H1 (cell line): ENCODE measurements at regions not wholly inside any gene's neighbourhood (a gene's known extent, or its start where the extent isn't known, plus 50 kb on each side); places are given as distances from the start of the nearest gene placed in this dataset.

Experiments
- CTCF ChIA-PET: fragments of 300-600 bp; sonication (Branson Sonifier 250); formaldehyde crosslinking; loops from one replicate; lab custom pipeline; 2021; ENCODE audit not compliant: partially characterized antibody; lab: Charles Lee
- POLR2A ChIA-PET: fragments of 300-600 bp; sonication (Branson Sonifier 250); formaldehyde crosslinking; loops from one replicate; lab custom pipeline; 2021; ENCODE audit warnings: inconsistent platforms; ENCODE audit not compliant: partially characterized antibody; lab: Charles Lee
- DNase-seq, 2 experiments: peaks; one replicate each; pipeline versions ENCODE4 v3.0.0 to v3.0.0-alpha.2; 2010 to 2022; ENCODE audit warnings: low spot score in 2 of 2, low read depth in 1 of 2, mixed read lengths in 1 of 2
- FAIRE-seq: peaks from 2 replicates; lab custom pipeline; 2011; peaks lifted over from hg19 to GRCh38; lab: Jason Lieb, UNC
- H2AFZ ChIP-seq: 2 replicates; pipeline ENCODE4 v1.8.1; 2012; ENCODE audit warnings: low read length, inconsistent platforms
- H2AK5ac ChIP-seq: 2 replicates; pipeline ENCODE4 v1.6.1; 2013; ENCODE audit warnings: low read depth, low read length
- H2BK120ac ChIP-seq: replicated peaks from 2 replicates; pipeline ENCODE3; 2013; ENCODE audit warnings: low read depth, low read length, inconsistent platforms
- H2BK12ac ChIP-seq: 2 replicates; pipeline ENCODE4 v1.6.1; 2013; ENCODE audit warnings: low read depth, low read length
- H2BK15ac ChIP-seq: 2 replicates; pipeline ENCODE4 v1.6.1; 2013; ENCODE audit warnings: low read length
- H2BK20ac ChIP-seq: 2 replicates; pipeline ENCODE4 v1.6.1; 2013; ENCODE audit warnings: low read length
- H2BK5ac ChIP-seq: 2 replicates; pipeline ENCODE4 v1.6.1; 2013; ENCODE audit warnings: low read depth, low read length
- H3K14ac ChIP-seq: 2 replicates; pipeline ENCODE4 v1.6.1; 2013; ENCODE audit warnings: inconsistent platforms; ENCODE audit not compliant: insufficient read length
- H3K18ac ChIP-seq: 2 replicates; pipeline ENCODE4 v1.6.1; 2013; ENCODE audit warnings: low read length; ENCODE audit errors: extremely low read depth
- H3K23ac ChIP-seq: 2 replicates; pipeline ENCODE4 v1.6.1; 2013; ENCODE audit warnings: inconsistent platforms; ENCODE audit not compliant: insufficient read length
- H3K23me2 ChIP-seq: 2 replicates; pipeline ENCODE4 v1.6.1; 2013; ENCODE audit warnings: low read depth, low read length
- H3K27ac ChIP-seq: 2 replicates; pipeline ENCODE4 v1.6.1; 2011; ENCODE audit warnings: low read depth, low read length, inconsistent platforms
- H3K27me3 ChIP-seq, 4 experiments: replicated peaks in 1 of 4; 1 replicate in 1 of 4; 2 replicates in 3 of 4; pipeline versions ENCODE4 v1.6.1 to v1.8.1; 2011 to 2013; ENCODE audit warnings: low read length in 3 of 4, mild to moderate bottlenecking in 3 of 4, inconsistent platforms in 2 of 4, mixed read lengths in 2 of 4, moderate library complexity in 1 of 4; ENCODE audit not compliant: control insufficient read depth in 3 of 4, insufficient read depth in 3 of 4; ENCODE audit errors: extremely low read depth in 1 of 4
- H3K36me3 ChIP-seq, 4 experiments: 2 replicates each; pipeline versions ENCODE4 v1.6.1 to v1.8.1; 2011 to 2013; ENCODE audit warnings: mild to moderate bottlenecking in 4 of 4, low read length in 3 of 4, moderate library complexity in 2 of 4, control low read depth in 1 of 4, inconsistent platforms in 1 of 4; ENCODE audit not compliant: insufficient read depth in 4 of 4, control insufficient read depth in 2 of 4
- H3K4ac ChIP-seq: replicated peaks from 2 replicates; pipeline ENCODE3; 2013; ENCODE audit warnings: low read length, low read depth, mixed read lengths, inconsistent platforms; ENCODE audit not compliant: insufficient read length
- H3K4me1 ChIP-seq, 4 experiments: replicated peaks in 1 of 4; 1 replicate in 1 of 4; 2 replicates in 3 of 4; pipeline versions ENCODE4 v1.6.1 to v1.8.1; 2011 to 2013; ENCODE audit warnings: low read length in 3 of 4, inconsistent platforms in 2 of 4, mixed read lengths in 1 of 4; ENCODE audit not compliant: insufficient read depth in 4 of 4, control insufficient read depth in 3 of 4
- H3K4me2 ChIP-seq, 2 experiments: 2 replicates each; pipeline versions ENCODE4 v1.6.1 to v1.8.1; 2011 to 2013; ENCODE audit warnings: low read depth in 2 of 2, low read length in 2 of 2, control low read depth in 1 of 2, inconsistent platforms in 1 of 2, mild to moderate bottlenecking in 1 of 2; ENCODE audit not compliant: insufficient read depth in 1 of 2
- H3K4me3 ChIP-seq, 4 experiments: fragments of 200-600, 300-600 bp in 1 of 4; sonication (generic), shearing (Covaris generic), sonication (Bioruptor Twin) in 1 of 4; 2 replicates each; pipeline versions ENCODE4 v1.5.1 to v1.8.1; 2011 to 2016; ENCODE audit warnings: low read length in 4 of 4, low read depth in 3 of 4, control low read depth in 2 of 4, inconsistent platforms in 2 of 4, mild to moderate bottlenecking in 2 of 4, mixed read lengths in 1 of 4, moderate library complexity in 1 of 4; ENCODE audit not compliant: insufficient read depth in 2 of 4; ENCODE audit errors: extremely low read depth in 1 of 4
- H3K56ac ChIP-seq: replicated peaks from 2 replicates; pipeline ENCODE3; 2013; ENCODE audit warnings: low read depth, mild to moderate bottlenecking, mixed read lengths, low read length, inconsistent platforms; ENCODE audit not compliant: insufficient read length
- H3K79me1 ChIP-seq: 2 replicates; pipeline ENCODE4 v1.6.1; 2013; ENCODE audit warnings: low read depth, low read length, control low read depth
- H3K79me2 ChIP-seq, 2 experiments: 2 replicates each; pipeline versions ENCODE4 v1.6.1 to v1.8.1; 2012 to 2013; ENCODE audit warnings: low read length in 2 of 2, mild to moderate bottlenecking in 2 of 2, inconsistent platforms in 1 of 2; ENCODE audit not compliant: insufficient read depth in 2 of 2, control insufficient read depth in 1 of 2
- H3K9ac ChIP-seq, 4 experiments: replicated peaks in 1 of 4; 1 replicate in 1 of 4; 2 replicates in 3 of 4; pipeline versions ENCODE4 v1.6.1 to v1.8.1; 2011 to 2013; ENCODE audit warnings: low read depth in 3 of 4, low read length in 3 of 4, control low read depth in 2 of 4, mild to moderate bottlenecking in 2 of 4, moderate library complexity in 2 of 4, inconsistent platforms in 1 of 4; ENCODE audit errors: extremely low read depth in 1 of 4
- H3K9me3 ChIP-seq, 2 experiments: 2 replicates each; pipeline versions ENCODE4 v1.6.1 to v1.8.1; 2012 to 2013; ENCODE audit warnings: mild to moderate bottlenecking in 2 of 2, moderate library complexity in 2 of 2, control low read depth in 1 of 2, inconsistent platforms in 1 of 2, low read depth in 1 of 2, low read length in 1 of 2, mixed read lengths in 1 of 2; ENCODE audit not compliant: insufficient read depth in 2 of 2
- H4K20me1 ChIP-seq, 2 experiments: replicated peaks in 1 of 2; 2 replicates each; pipeline versions ENCODE3 to v1.8.1; 2011 to 2013; ENCODE audit warnings: inconsistent platforms in 2 of 2, low read length in 2 of 2, mild to moderate bottlenecking in 1 of 2; ENCODE audit not compliant: insufficient read depth in 2 of 2, control insufficient read depth in 1 of 2
- H4K5ac ChIP-seq: 2 replicates; pipeline ENCODE4 v1.6.1; 2013; ENCODE audit warnings: low read length, low read depth, mixed read lengths, inconsistent platforms; ENCODE audit not compliant: insufficient read length
- H4K8ac ChIP-seq: 2 replicates; pipeline ENCODE4 v1.8.0; 2013; ENCODE audit warnings: mild to moderate bottlenecking, moderate library complexity, low read length, inconsistent platforms; ENCODE audit not compliant: insufficient read depth; ENCODE audit errors: extremely low read depth
- H4K91ac ChIP-seq: replicated peaks from 2 replicates; pipeline ENCODE3; 2013; ENCODE audit warnings: low read length, mixed read lengths, inconsistent platforms; ENCODE audit not compliant: insufficient read length
- ASH2L ChIP-seq: fragments of 200-600, 300-600 bp; sonication (generic); IDR thresholded peaks from one replicate; pipeline ENCODE4 v1.7.1; 2017; ENCODE audit warnings: low read length
- BACH1 ChIP-seq: IDR thresholded peaks from 2 replicates; pipeline ENCODE4 v1.6.1; 2012; ENCODE audit warnings: low read length, improper control_type of control experiment
- BRCA1 ChIP-seq: IDR thresholded peaks from 2 replicates; pipeline ENCODE4 v1.6.1; 2012; ENCODE audit warnings: low read depth, low read length, improper control_type of control experiment
- EP300 ChIP-seq, 2 experiments: IDR thresholded peaks; 1 replicate in 1 of 2; 2 replicates in 1 of 2; pipeline ENCODE4 v1.6.1; 2011 to 2012; ENCODE audit warnings: low read depth in 2 of 2, low read length in 2 of 2, mild to moderate bottlenecking in 2 of 2, borderline replicate concordance in 1 of 2, inconsistent platforms in 1 of 2, moderate library complexity in 1 of 2
- KDM1A ChIP-seq: fragments of 200-600, 300-600 bp; sonication (generic); IDR thresholded peaks from 2 replicates; pipeline ENCODE4 v1.7.1; 2016; ENCODE audit warnings: mild to moderate bottlenecking, low read length, borderline replicate concordance
- KDM4A ChIP-seq: IDR thresholded peaks from one replicate; pipeline ENCODE4 v1.7.1; 2012; ENCODE audit warnings: low read depth, mild to moderate bottlenecking, moderate library complexity, low read length, inconsistent platforms; ENCODE audit not compliant: severe bottlenecking
- KDM5A ChIP-seq: fragments of 200-600 bp; IDR thresholded peaks from 2 replicates; pipeline ENCODE4 v1.7.1; 2012; ENCODE audit warnings: mild to moderate bottlenecking, low read length, inconsistent platforms, mixed read lengths
- MAX ChIP-seq: IDR thresholded peaks from 2 replicates; pipeline ENCODE4 v1.6.1; 2012; ENCODE audit warnings: inconsistent platforms
- NRF1 ChIP-seq: IDR thresholded peaks from 2 replicates; pipeline ENCODE4 v1.6.1; 2011; ENCODE audit warnings: mild to moderate bottlenecking, low read depth, low read length, improper control_type of control experiment
- POLR2A ChIP-seq, 2 experiments: IDR thresholded peaks; 1 replicate in 1 of 2; 2 replicates in 1 of 2; pipeline ENCODE4 v1.6.1; 2011; ENCODE audit warnings: low read depth in 2 of 2, low read length in 2 of 2, mild to moderate bottlenecking in 2 of 2; ENCODE audit errors: control extremely low read depth in 1 of 2
- RAD21 ChIP-seq, 2 experiments: IDR thresholded peaks in 1 of 2; conservative IDR thresholded peaks in 1 of 2; 2 replicates each; pipeline ENCODE4 v1.6.1; 2011; ENCODE audit warnings: low read depth in 2 of 2, low read length in 2 of 2, improper control_type of control experiment in 1 of 2, inconsistent platforms in 1 of 2, mild to moderate bottlenecking in 1 of 2, moderate library complexity in 1 of 2
- SIN3A ChIP-seq, 2 experiments: IDR thresholded peaks in 1 of 2; conservative IDR thresholded peaks in 1 of 2; 2 replicates each; pipeline ENCODE4 v1.6.1; 2011 to 2012; ENCODE audit warnings: low read length in 2 of 2, improper control_type of control experiment in 1 of 2, low read depth in 1 of 2, mild to moderate bottlenecking in 1 of 2
- SP1 ChIP-seq: IDR thresholded peaks from 2 replicates; pipeline ENCODE4 v1.6.1; 2011; ENCODE audit warnings: low read depth, low read length
- TAF1 ChIP-seq: IDR thresholded peaks from 2 replicates; pipeline ENCODE4 v1.6.1; 2011; ENCODE audit warnings: mild to moderate bottlenecking, low read depth, low read length
- TAF7 ChIP-seq: optimal IDR thresholded peaks from 2 replicates; pipeline ENCODE3; 2011; ENCODE audit warnings: low read depth, mild to moderate bottlenecking, inconsistent platforms, low read length, moderate library complexity, borderline replicate concordance
- YY1 ChIP-seq: IDR thresholded peaks from 2 replicates; pipeline ENCODE4 v1.6.1; 2011; ENCODE audit warnings: low read depth, mild to moderate bottlenecking, low read length
- WGBS, 2 experiments: shearing (Covaris generic) in 1 of 2; methylation state at CpG; one replicate each; pipeline versions ENCODE4 v1.1.6 to v1.1.7; 2013 to 2015; ENCODE audit warnings: low lambda C conversion rate in 2 of 2, mixed read lengths in 2 of 2, inconsistent platforms in 1 of 2, low coverage in 1 of 2, missing lambda C conversion rate in 1 of 2; ENCODE audit not compliant: insufficient replicate concordance in 2 of 2, insufficient coverage in 1 of 2, insufficient read length in 1 of 2; ENCODE audit errors: extremely low coverage in 1 of 2, missing lambda C conversion rate in 1 of 2; 5-methylcytosine and 5-hydroxymethylcytosine counted together

- 87% methylated on average over 1 of the region's 1 CpG; no CpG with 5 or more reads in 1 of the 2 experiments for WGBS, 2 experiments
- Histone ChIP-seq H3K4me1 (no peaks in the 10 kb centered on the region), H4K5ac (no peak overlapping the region), H3K4me2 (no peak overlapping the region), H2BK20ac (no peak overlapping the region), H3K4me3 (no peak overlapping the region), H3K27me3 (no peaks in the 10 kb centered on the region), H2BK12ac (no peak overlapping the region), H3K23ac (no peak overlapping the region), H2BK120ac (no peak overlapping the region), H3K23me2 (no peaks in the 10 kb centered on the region), H3K27ac (no peak overlapping the region), H3K79me2 (no peaks in the 10 kb centered on the region), H3K56ac (no peak overlapping the region), H3K9me3 (no peaks in the 10 kb centered on the region), H3K79me1 (no peaks in the 10 kb centered on the region), H4K91ac (no peak overlapping the region), H3K36me3 (no peaks in the 10 kb centered on the region; a peak in 2 of 8 replicates), H3K18ac (no peak overlapping the region), H3K14ac (no peak overlapping the region), H4K8ac (no peak overlapping the region), H3K4ac (no peak overlapping the region), H2AK5ac (no peak overlapping the region), H2AFZ (no peak overlapping the region), H3K9ac (no peak overlapping the region), H4K20me1 (no peaks in the 10 kb centered on the region), H2BK15ac (no peak overlapping the region), H2BK5ac (no peak overlapping the region)
- ChIA-PET CTCF (no interaction called here), POLR2A (no interaction called here)
- DNase-seq = no peak
- no peak for FAIRE-seq
- TF ChIP-seq TAF7 (no peak), ASH2L (no peak), BACH1 (no peak), TAF1 (no peak), SIN3A (conservative IDR thresholded peaks at IDR 0.05 in 1 of 2, IDR thresholded peaks at IDR 0.05 in 1 of 2; ENCODE audit: low read depth in 1 of 2, low read length in 2 of 2) (no peak), EP300 (IDR thresholded peaks at IDR 0.05; ENCODE audit: borderline replicate concordance in 1 of 2, low read depth in 2 of 2, low read length in 2 of 2) (no peak), MAX (no peak), KDM1A (no peak), POLR2A (IDR thresholded peaks at IDR 0.05; ENCODE audit: control extremely low read depth in 1 of 2, low read depth in 2 of 2, low read length in 2 of 2) (no peak), YY1 (no peak), BRCA1 (no peak), RAD21 (IDR thresholded peaks at IDR 0.05 in 1 of 2, conservative IDR thresholded peaks at IDR 0.05 in 1 of 2; ENCODE audit: low read depth in 2 of 2, low read length in 2 of 2) (no peak), SP1 (no peak), KDM5A (no peak), KDM4A (no peak), NRF1 (no peak)
Measured at GRCh38 chr22:34255042-34255441, 334.8 kb upstream of the LARGE1 start.
